GM21381 (cell line): ENCODE measurements at regions not wholly inside any gene's neighbourhood (a gene's known extent, or its start where the extent isn't known, plus 50 kb on each side); places are given as distances from the start of the nearest gene placed in this dataset.
"Not testable (repeated sequence)": the region's sequence is repeated elsewhere in the genome, so short reads cannot be mapped to it uniquely, and the experiment has no call there.

ENCODE experiments used
- ATAC-seq: cut with Tn5 transposase; IDR thresholded peaks from one replicate; pipeline ENCODE4 v1.9.1; 2021; ENCODE audit warnings: mild to moderate bottlenecking, moderate library complexity; ENCODE audit not compliant: unreplicated experiment

GRCh38 chr5:33205079-33205478 lies 235.7 kb upstream of the TARS1 start:
- no peak for ATAC-seq

- no peak for ATAC-seq
Measured at GRCh38 chr5:33205727-33206410, 234.9 kb upstream of the TARS1 start.

GRCh38 chr5:33206962-33207506 lies 233.7 kb upstream of the TARS1 start:
- no peak for ATAC-seq

DNA sequence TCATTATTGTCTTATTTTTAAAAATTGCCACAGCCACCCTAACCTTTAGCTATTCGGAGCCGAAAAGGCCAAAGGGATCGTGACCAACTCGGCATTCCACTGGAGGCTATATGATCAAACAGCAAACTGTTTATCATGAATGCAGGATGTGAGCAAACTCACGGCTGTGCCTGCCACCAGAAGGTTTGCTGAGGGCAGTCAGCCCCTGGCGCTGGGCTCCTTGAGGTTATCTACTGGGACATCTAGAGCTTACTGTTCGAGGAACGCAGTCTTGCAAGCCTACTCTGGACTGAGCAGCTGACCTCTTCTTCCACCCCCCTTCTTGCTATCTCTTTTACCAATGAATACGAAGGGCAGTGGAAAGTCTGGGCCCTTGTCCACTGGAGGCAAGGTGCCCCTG lies 231.5 kb upstream of the TARS1 start:
- ATAC-seq, result no peak

GRCh38 chr5:33210221-33210620 lies 230.5 kb upstream of the TARS1 start:
- ATAC-seq, result not testable (repeated sequence)

- ATAC-seq, result no peak
Measured at GRCh38 chr5:33210978-33211377, 229.8 kb upstream of the TARS1 start.

- no peak for ATAC-seq
Measured at GRCh38 chr5:33212439-33212838, 228.3 kb upstream of the TARS1 start.

DNA sequence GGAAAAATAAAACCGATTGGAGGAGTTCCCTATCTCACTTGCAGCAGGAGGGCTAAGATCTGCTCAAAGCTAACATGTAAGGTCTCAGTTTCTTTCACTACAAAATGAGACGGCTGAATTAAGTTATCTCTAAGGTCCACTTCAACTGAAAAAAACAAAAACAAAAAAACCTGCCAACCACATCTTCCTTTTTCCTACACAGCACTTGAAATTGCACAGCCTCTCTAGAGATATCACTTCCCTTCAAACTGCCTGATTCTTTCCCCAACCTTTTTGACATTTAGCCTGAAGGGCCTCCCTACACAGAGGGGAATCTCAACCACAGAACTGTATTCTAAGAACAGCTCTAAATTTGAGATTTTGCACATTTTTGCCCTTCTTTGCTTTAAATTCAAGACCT lies 227.9 kb upstream of the TARS1 start:
- no peak for ATAC-seq

GRCh38 chr5:33223563-33224284 lies 217.0 kb upstream of the TARS1 start:
- ATAC-seq, result no peak

DNA sequence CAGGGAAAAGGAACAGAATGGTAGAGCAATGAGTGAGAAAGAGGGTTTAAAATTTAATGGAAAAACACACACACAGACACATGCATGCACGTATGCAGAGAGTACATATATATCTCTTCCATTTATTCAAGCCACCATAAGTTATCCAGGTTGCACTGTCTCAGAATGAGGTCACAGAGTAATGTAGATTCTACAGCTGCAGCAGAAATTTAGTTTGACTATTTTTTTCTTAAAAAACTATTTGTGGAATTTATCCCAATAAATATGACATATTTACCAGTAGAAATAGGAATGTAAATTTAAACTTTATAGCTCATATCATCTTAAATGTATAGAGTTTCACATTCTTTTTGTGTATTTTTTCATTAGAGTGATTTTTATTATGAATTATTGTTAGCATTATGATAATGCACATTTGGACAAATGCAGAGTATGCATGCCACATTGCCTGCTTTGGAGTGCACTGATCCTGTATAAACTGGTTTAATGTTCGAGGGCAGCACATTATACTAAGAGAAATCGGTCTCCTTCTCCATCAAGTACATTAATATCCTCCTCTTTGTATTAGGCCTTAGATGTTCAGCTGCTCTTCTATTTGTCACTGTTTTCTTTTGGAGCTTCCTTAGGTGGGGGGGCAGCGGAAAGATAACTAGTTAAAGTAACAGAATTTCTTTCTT lies 216.3 kb upstream of the TARS1 start:
- ATAC-seq, result no peak

- no peak for ATAC-seq
Measured at GRCh38 chr5:33227247-33227646, 213.5 kb upstream of the TARS1 start.

DNA sequence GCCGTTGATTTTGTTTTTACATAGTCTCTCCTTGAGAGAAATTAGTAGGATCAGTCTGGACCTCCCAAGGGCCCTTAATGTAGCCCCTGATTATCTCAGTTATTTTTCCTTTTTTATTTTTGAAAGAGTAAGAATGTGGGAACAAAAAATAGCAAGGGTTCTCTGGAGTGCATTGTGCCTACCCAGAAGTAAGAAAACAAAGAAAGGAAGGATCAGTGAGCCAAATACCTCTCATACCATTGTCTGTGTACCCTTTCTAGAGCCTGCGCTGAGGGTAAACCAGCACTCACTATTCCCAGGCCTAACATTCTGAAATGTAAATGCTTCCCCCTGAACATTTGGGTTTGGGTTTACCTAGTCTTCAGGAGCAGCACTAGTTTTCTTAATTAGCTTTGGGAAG lies 213.0 kb upstream of the TARS1 start:
- no peak for ATAC-seq

- no peak for ATAC-seq
Measured at GRCh38 chr5:33228149-33228548, 212.6 kb upstream of the TARS1 start.

DNA sequence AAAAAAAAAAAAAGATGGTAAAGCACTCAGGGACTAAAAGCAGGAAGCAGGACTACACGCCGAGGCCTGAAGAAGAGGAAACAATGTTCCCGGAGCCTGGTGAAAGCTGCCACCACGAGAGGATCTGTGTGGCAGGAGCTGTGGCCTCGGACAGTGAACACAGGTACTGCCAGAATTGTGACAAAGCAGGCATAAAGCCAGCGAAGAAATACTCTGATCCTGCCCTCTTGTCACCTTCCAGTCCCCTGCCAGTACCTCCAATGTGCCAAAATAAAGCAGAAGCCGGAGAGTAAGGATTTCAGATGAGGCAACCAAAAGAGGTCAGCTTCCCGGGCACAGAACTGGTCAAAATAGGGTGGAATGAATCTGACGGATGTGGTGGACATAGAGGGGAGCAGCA lies 211.5 kb upstream of the TARS1 start:
- no peak for ATAC-seq

DNA sequence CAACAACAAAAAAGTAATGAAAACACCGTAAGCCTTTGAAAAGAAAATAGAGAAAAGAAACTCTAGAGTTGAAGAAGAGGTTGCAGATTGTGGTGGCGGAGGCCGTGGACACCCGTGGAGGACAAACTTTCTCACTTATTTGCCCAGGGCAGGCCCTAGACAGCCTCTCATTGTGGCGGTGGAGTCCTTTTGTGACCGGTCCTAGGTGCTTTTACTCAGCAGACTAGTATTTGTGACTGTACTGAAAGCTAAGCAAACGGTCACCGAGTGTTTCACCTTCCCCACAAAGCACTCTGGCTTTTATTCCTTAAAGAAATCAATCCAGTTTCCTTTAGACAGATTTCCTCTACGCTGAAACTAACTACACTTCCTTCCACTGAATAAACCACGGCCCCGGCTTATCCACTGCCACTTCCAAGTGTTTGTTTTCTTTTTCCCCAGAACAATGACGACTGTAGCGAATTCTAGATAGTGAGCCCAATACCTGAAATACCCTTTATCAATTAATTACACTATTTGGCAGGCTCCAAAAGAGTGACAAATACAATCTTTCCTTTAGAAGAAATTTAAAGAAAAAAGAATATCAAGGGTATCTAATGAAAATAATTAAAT lies 210.2 kb upstream of the TARS1 start:
- ATAC-seq, result no peak

DNA sequence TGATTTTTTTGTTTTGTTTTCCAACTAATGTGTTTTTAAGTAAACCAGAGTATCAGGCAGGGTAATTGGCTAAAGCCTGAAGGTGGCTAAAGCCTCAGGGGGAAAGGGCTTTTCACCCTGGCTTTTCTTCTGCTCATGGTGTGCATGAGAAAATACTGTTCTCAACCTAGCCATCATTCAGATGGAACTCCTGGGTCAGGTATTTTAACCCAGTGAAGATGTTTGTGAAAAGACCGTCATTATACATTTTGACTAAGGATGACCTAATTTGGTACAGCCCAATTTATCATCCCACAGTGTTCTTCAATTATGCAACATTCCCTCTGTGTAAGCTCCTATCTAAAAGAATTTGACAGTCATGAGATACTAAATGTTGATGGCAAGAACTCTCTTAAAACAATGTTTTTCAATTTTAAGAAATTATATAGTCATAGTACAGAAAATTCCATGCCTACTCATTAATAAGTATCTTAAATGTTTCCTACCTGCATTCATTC lies 209.5 kb upstream of the TARS1 start:
- no peak for ATAC-seq

DNA sequence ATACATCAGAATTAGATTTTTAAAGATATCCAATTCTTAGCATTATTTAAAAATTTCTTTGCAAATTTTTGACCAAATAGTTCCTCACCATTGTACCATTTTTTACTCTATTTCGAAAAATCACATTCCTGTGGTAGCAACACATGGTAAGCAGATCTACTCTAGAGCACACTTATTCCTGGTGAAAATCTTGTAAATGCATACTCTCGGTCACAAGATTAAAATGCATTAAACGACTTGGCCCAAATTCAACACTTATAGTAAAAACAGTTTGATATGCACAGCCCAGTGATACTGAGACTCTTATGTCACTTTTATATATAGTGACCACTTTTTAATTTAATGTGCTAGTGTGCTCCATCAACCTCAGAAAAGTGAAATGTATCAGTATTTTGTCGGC lies 208.8 kb upstream of the TARS1 start:
- ATAC-seq, result no peak

DNA sequence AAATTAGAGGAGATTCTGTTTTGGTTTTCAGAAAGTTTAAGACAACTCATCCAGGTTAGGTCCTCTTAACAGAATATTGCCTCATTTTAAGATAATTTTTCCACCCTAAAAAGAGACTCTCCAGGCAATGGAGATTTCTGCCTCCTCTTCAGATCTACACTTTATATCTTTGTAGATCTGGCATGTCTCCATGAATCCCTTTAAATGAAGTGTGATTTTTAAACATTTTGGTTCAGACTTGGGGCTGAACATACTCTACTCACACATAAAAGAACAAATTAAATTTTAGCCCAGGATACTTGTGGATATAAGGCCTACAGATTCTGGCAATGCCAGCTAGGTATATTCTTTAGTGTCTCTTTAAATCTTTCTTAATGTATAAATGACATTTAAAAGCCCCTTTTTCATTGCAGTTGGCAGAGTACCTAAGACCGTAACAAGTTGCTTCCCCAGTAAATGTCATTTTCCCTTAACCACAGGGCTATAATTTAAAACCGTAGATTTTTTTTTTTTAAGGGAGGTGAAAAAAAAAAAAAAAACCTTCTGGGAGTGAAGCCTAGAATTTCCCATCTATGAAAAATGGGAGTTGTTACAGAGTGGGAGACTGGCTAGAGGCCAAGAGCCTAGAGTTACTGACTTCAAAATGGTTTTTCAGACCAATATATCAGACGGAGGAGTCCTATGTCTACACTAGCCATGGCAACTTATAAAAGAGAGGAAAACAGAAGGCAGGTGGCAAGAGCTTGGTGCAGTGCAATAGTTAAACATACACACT lies 207.8 kb upstream of the TARS1 start:
- no peak for ATAC-seq

DNA sequence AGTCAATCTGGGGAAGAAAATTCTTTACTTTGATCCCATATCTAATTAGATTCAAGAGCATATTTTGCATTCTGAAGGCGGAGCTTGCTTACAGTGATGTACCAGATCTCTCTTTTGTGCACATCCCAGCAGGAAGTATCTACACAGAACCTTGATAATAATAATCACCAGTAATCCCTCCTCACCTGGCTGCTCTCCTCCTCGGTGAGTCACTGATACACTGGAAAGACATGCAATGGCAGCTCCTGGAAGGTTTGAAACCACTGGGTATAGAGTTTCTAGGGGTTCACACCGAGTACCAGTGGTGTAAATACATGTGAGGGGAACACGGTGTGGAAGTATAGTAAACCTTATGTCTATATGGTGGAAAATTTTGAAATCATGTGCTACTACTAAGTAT lies 205.5 kb upstream of the TARS1 start:
- ATAC-seq, result no peak

GRCh38 chr5:33235824-33236223 lies 204.9 kb upstream of the TARS1 start:
- peak; percentile 53 for ATAC-seq
